WI38 (cell line): ENCODE measurements at regions not wholly inside any gene's neighbourhood (a gene's known extent, or its start where the extent isn't known, plus 50 kb on each side); places are given as distances from the start of the nearest gene placed in this dataset.

Source experiments
- H3K4me3 ChIP-seq: 2 replicates; pipeline ENCODE4 v1.5.1; 2011; ENCODE audit warnings: low read depth, mild to moderate bottlenecking, control low read depth, low read length
- CTCF ChIP-seq: IDR thresholded peaks from 2 replicates; pipeline ENCODE4 v1.5.1; 2012; ENCODE audit warnings: low read depth, mild to moderate bottlenecking, control low read depth, low read length

GRCh38 chr2:196329959-196330358 lies 158.6 kb upstream of the STK17B start:
- no peak overlapping the region for H3K4me3 ChIP-seq
- TF ChIP-seq CTCF: no peak

GRCh38 chr2:196330645-196331044 lies 159.3 kb upstream of the STK17B start:
- H3K4me3 ChIP-seq: no peak overlapping the region
- TF ChIP-seq CTCF: no peak

- H3K4me3 ChIP-seq: no peak overlapping the region
- TF ChIP-seq CTCF: no peak
These were observed 159.8 kb upstream of the STK17B start for GRCh38 chr2:196331143-196331542.

- no peak overlapping the region for H3K4me3 ChIP-seq
- no peak for TF ChIP-seq CTCF
These were observed 160.5 kb upstream of the STK17B start for GRCh38 chr2:196331851-196332250.

- H3K4me3 ChIP-seq: no peak overlapping the region
- TF ChIP-seq CTCF: no peak
These were observed 162.0 kb upstream of the STK17B start for GRCh38 chr2:196333397-196333796.

GRCh38 chr2:196334710-196335109 lies 163.3 kb upstream of the STK17B start:
- TF ChIP-seq CTCF: no peak
- no peak overlapping the region for H3K4me3 ChIP-seq

GRCh38 chr2:196335221-196335634 lies 163.8 kb upstream of the STK17B start:
- TF ChIP-seq CTCF: no peak
- H3K4me3 ChIP-seq: no peak overlapping the region
